Common myeloid progenitor, CD34-positive (primary cell): ENCODE measurements at regions not wholly inside any gene's neighbourhood (a gene's known extent, or its start where the extent isn't known, plus 50 kb on each side); places are given as distances from the start of the nearest gene placed in this dataset.

Source experiments
- CTCF ChIA-PET: fragments of 350-600 bp; sonication (Branson Sonifier 250); formaldehyde crosslinking; loops from one replicate; lab custom pipeline; 2021; ENCODE audit warnings: antibody characterized with exemption; lab: Charles Lee
- POLR2A ChIA-PET: fragments of 350-600 bp; sonication (Branson Sonifier 250); formaldehyde crosslinking; loops from one replicate; lab custom pipeline; 2021; ENCODE audit warnings: antibody characterized with exemption; lab: Charles Lee
- DNase-seq, 3 donors: peaks; one replicate each; pipeline versions ENCODE4 v3.0.0 to v3.0.0-alpha.2; 2013
- H3K27ac ChIP-seq, 2 experiments: 1 replicate in 1 of 2; 2 replicates in 1 of 2; pipeline ENCODE4 v1.7.0; 2013; ENCODE audit warnings: inconsistent platforms in 2 of 2, low read length in 2 of 2, mild to moderate bottlenecking in 2 of 2, low read depth in 1 of 2, moderate library complexity in 1 of 2; ENCODE audit not compliant: severe bottlenecking in 2 of 2, insufficient read depth in 1 of 2, poor library complexity in 1 of 2
- H3K27me3 ChIP-seq, 5 experiments: replicated peaks in 2 of 5; 1 replicate in 3 of 5; 2 replicates in 2 of 5; pipeline versions ENCODE4 v1.6.1 to v1.7.0; 2013; ENCODE audit warnings: low read length in 4 of 5, mild to moderate bottlenecking in 2 of 5, moderate library complexity in 2 of 5, inconsistent platforms in 1 of 5; ENCODE audit not compliant: insufficient read depth in 5 of 5, control insufficient read depth in 4 of 5
- H3K36me3 ChIP-seq, 4 experiments: 1 replicate in 2 of 4; 2 replicates in 2 of 4; pipeline versions ENCODE4 v1.6.1 to v1.7.0; 2013; ENCODE audit warnings: low read length in 3 of 4, control low read depth in 1 of 4, mild to moderate bottlenecking in 1 of 4; ENCODE audit not compliant: control insufficient read depth in 4 of 4, insufficient read depth in 4 of 4
- H3K4me1 ChIP-seq, 4 experiments: 1 replicate in 3 of 4; 2 replicates in 1 of 4; pipeline versions ENCODE4 v1.6.1 to v1.7.1; 2013; ENCODE audit warnings: low read length in 3 of 4, mild to moderate bottlenecking in 3 of 4, control low read depth in 1 of 4, inconsistent platforms in 1 of 4, moderate library complexity in 1 of 4; ENCODE audit not compliant: control insufficient read depth in 4 of 4, insufficient read depth in 4 of 4; ENCODE audit errors: control extremely low read depth in 1 of 4
- H3K4me3 ChIP-seq, 7 experiments: 1 replicate in 4 of 7; 2 replicates in 3 of 7; pipeline versions ENCODE4 v1.5.1 to v1.7.0; 2013; ENCODE audit warnings: mild to moderate bottlenecking in 7 of 7, low read length in 6 of 7, moderate library complexity in 6 of 7, inconsistent platforms in 2 of 7, low read depth in 2 of 7, control low read depth in 1 of 7; ENCODE audit not compliant: insufficient read depth in 4 of 7, control insufficient read depth in 1 of 7; ENCODE audit errors: extremely low read depth in 1 of 7
- H3K9me3 ChIP-seq, 5 experiments: 1 replicate in 4 of 5; 2 replicates in 1 of 5; pipeline versions ENCODE4 v1.6.1 to v1.7.1; 2013; ENCODE audit warnings: low read length in 4 of 5, mild to moderate bottlenecking in 2 of 5, inconsistent platforms in 1 of 5, low read depth in 1 of 5, moderate library complexity in 1 of 5; ENCODE audit not compliant: control insufficient read depth in 4 of 5, insufficient read depth in 2 of 5; ENCODE audit errors: control extremely low read depth in 1 of 5
- WGBS: methylation state at CpG from one replicate; pipeline ENCODE4 v1.1.5; 2013; ENCODE audit not compliant: insufficient coverage; 5-methylcytosine and 5-hydroxymethylcytosine counted together

DNA sequence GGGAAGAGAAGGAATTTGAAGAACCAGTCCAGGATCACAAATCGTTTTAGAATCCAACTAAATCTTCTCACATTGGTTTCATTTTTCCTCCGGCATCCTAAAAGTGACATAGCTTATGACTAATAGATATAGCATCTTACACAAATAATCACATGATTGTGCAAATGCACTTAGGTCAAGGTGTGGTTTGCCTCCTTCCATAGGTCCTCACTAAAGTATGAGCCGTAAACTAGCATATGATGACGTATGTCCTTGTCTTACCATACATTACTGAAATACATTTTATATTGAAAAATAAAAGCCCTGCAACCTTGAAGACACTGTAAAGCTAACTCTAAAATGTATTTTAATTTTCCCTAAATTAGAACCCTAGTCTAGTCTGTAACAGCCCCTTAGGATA is 362.7 kb upstream of the ADAMTS16 start:
- H3K27me3 ChIP-seq, result no peaks in the 10 kb centered on the region
- H3K4me1 ChIP-seq, result no peaks in the 10 kb centered on the region
- ChIA-PET POLR2A (no interaction called here), CTCF (no interaction called here)
- DNase-seq, result no peak
- WGBS, result 100% methylated on average over 1 of the region's 4 CpGs
- H3K27ac ChIP-seq, result no peak overlapping the region
- H3K36me3 ChIP-seq, result no peaks in the 10 kb centered on the region
- H3K4me3 ChIP-seq, result no peak overlapping the region
- H3K9me3 ChIP-seq, result peaks cover 0 to 2% (median 0%) of the 10 kb centered on the region in 5 experiments

DNA sequence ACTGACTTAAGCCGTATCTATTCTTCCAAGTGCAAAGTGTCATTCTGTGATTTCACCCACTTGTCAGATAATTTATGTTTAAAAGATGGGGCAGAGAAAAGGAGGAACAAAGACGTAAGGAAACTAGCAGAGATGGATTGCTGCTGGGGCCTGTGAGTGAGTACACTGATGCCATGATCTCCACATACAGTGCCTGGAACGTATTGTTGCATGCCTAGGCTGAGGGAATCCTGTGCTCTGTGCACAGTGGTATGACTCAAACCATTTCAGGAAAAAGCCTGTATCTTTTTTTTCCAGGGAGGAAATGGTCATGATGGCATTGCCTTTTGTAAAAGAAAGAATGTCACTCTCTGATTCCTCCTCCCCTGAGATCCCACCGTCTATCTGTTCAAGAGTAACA is 359.5 kb upstream of the ADAMTS16 start:
- no peak overlapping the region for H3K4me3 ChIP-seq
- H3K36me3 ChIP-seq, result no peaks in the 10 kb centered on the region
- WGBS, result 40% methylated on average over 2 of the region's 4 CpGs
- H3K27ac ChIP-seq, result no peak overlapping the region
- ChIA-PET CTCF (no interaction called here), POLR2A (no interaction called here)
- DNase-seq, result no peak
- H3K4me1 ChIP-seq, result no peaks in the 10 kb centered on the region
- H3K9me3 ChIP-seq, result peaks cover 0 to 5% (median 0%) of the 10 kb centered on the region in 5 experiments
- no peaks in the 10 kb centered on the region for H3K27me3 ChIP-seq

- no peaks in the 10 kb centered on the region for H3K36me3 ChIP-seq
- ChIA-PET CTCF (no interaction called here), POLR2A (no interaction called here)
- no peaks in the 10 kb centered on the region for H3K27me3 ChIP-seq
- no peak overlapping the region for H3K4me3 ChIP-seq
- WGBS, result 81% methylated on average over 2 of the region's 6 CpGs
- H3K27ac ChIP-seq, result no peak overlapping the region
- H3K4me1 ChIP-seq, result no peaks in the 10 kb centered on the region
- peaks cover 0 to 6% (median 0%) of the 10 kb centered on the region in 5 experiments for H3K9me3 ChIP-seq
- no peak for DNase-seq
Measured at GRCh38 chr5:4781299-4781698, 358.8 kb upstream of the ADAMTS16 start.

DNA sequence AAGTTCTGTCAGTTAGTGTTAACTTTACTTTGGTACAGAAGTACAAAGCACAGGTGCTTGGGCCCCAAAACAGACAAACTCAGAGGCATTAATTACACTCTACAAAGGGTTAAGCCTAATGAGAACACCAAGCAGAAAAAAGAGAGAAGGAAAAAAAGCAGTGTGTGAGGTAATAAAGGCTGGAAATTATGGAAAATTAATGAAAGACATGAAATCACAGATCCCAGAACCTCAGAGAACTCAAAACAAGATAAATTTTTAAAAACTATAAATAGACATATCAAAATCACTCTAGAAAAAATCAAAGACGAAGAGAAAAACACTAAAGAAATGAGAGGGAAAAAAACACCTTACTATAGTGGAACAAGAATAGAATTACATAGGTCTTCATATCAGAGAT is 354.2 kb upstream of the ADAMTS16 start:
- Histone ChIP-seq H3K36me3 (no peaks in the 10 kb centered on the region), H3K9me3 (peaks cover 0 to 6% (median 0%) of the 10 kb centered on the region in 5 experiments), H3K27ac (no peak overlapping the region), H3K27me3 (no peaks in the 10 kb centered on the region), H3K4me3 (no peak overlapping the region), H3K4me1 (no peaks in the 10 kb centered on the region)
- DNase-seq, result no peak
- WGBS, result no CpG with 5 or more reads among the region's 1 CpG
- POLR2A ChIA-PET, result no interaction called here
- CTCF ChIA-PET, result no interaction called here

GRCh38 chr5:4797445-4797844 is 342.7 kb upstream of the ADAMTS16 start:
- CTCF ChIA-PET, result no interaction called here

GRCh38 chr5:4802044-4802443 is 338.1 kb upstream of the ADAMTS16 start:
- Histone ChIP-seq H3K36me3 (no peaks in the 10 kb centered on the region), H3K4me3 (no peak overlapping the region), H3K4me1 (no peaks in the 10 kb centered on the region), H3K27ac (no peak overlapping the region), H3K9me3 (no peaks in the 10 kb centered on the region), H3K27me3 (no peaks in the 10 kb centered on the region)
- POLR2A ChIA-PET, result no interaction called here
- WGBS, result 60% methylated on average over 2 of the region's 3 CpGs
- CTCF ChIA-PET, result no interaction called here
- no peak for DNase-seq

More at GRCh38 chr5:4797445-4797844, 342.7 kb upstream of the ADAMTS16 start:
- no peaks in the 10 kb centered on the region for H3K9me3 ChIP-seq
- no peak overlapping the region for H3K27ac ChIP-seq
- H3K4me1 ChIP-seq, result no peaks in the 10 kb centered on the region
- DNase-seq, result no peak
- no peak overlapping the region for H3K4me3 ChIP-seq
- no peaks in the 10 kb centered on the region for H3K27me3 ChIP-seq
- no peaks in the 10 kb centered on the region for H3K36me3 ChIP-seq
- POLR2A ChIA-PET, result no interaction called here
- WGBS, result no CpG with 5 or more reads among the region's 2 CpGs

- CTCF ChIA-PET, result no interaction called here
- POLR2A ChIA-PET, result no interaction called here
Measured at GRCh38 chr5:4804691-4805360, 335.3 kb upstream of the ADAMTS16 start.

More at GRCh38 chr5:4804691-4805360, 335.3 kb upstream of the ADAMTS16 start:
- 82% methylated on average over 6 of the region's 12 CpGs for WGBS
- Histone ChIP-seq H3K27me3 (no peaks in the 10 kb centered on the region), H3K4me3 (no peak overlapping the region), H3K4me1 (no peaks in the 10 kb centered on the region), H3K27ac (no peak overlapping the region), H3K36me3 (no peaks in the 10 kb centered on the region), H3K9me3 (peaks cover 0 to 1% (median 0%) of the 10 kb centered on the region in 5 experiments)
- no peak for DNase-seq
